A549 (cell line): ENCODE measurements at regions not wholly inside any gene's neighbourhood (a gene's known extent, or its start where the extent isn't known, plus 50 kb on each side); places are given as distances from the start of the nearest gene placed in this dataset.

Experiments
- ATAC-seq, 2 experiments: fragments of 200-7000 bp in 1 of 2; fragments of >200 bp in 1 of 2; cut with Nextera tagmentation in 1 of 2; cut with Tn5 transposase in 1 of 2; 3 replicates each; pipeline versions ENCODE4 v1.8.0 to v1.9.1; 2018 to 2020; ENCODE audit warnings: mild to moderate bottlenecking in 1 of 2, moderate library complexity in 1 of 2
- CTCF ChIA-PET: fragments of 300-600 bp; sonication (Branson Sonifier 250); formaldehyde crosslinking; extraction: SDS; loops from one replicate; lab custom pipeline; 2021; ENCODE audit warnings: antibody characterized with exemption, inconsistent platforms; lab: Yijun Ruan, JAX
- POLR2A ChIA-PET: fragments of 350-600 bp; formaldehyde crosslinking; extraction: SDS; loops from one replicate; lab custom pipeline; 2021; ENCODE audit warnings: antibody characterized with exemption, inconsistent platforms; lab: Yijun Ruan, JAX
- DNase-seq, 2 experiments: peaks; one replicate each; pipeline versions ENCODE4 v3.0.0 to v3.0.0-alpha.2; 2011 to 2016; ENCODE audit warnings: low read depth in 1 of 2, low spot score in 1 of 2
- FAIRE-seq: peaks from 2 replicates; lab custom pipeline; 2011; peaks lifted over from hg19 to GRCh38; lab: Jason Lieb, UNC
- H3K27ac ChIP-seq, 2 experiments: fragments of >200 bp; sonication (Bioruptor Twin); formaldehyde crosslinking; 3 replicates each; pipeline ENCODE4 v1.5.1; 2016 to 2017
- H3K4me1 ChIP-seq: fragments of >200 bp; sonication (Bioruptor Twin); formaldehyde crosslinking; 3 replicates; pipeline ENCODE4 v1.6.1; 2016
- H3K4me2 ChIP-seq: fragments of >200 bp; sonication (Bioruptor Twin); formaldehyde crosslinking; 3 replicates; pipeline ENCODE4 v1.6.1; 2016
- H3K4me3 ChIP-seq: fragments of >200 bp; sonication (Bioruptor Twin); formaldehyde crosslinking; 3 replicates; pipeline ENCODE4 v1.5.1; 2016
- H3K9me3 ChIP-seq: fragments of >200 bp; sonication (Bioruptor Twin); formaldehyde crosslinking; 3 replicates; pipeline ENCODE4 v1.6.1; 2016
- BHLHE40 ChIP-seq: IDR thresholded peaks from 2 replicates; pipeline ENCODE4 v1.6.1; 2012; ENCODE audit warnings: low read depth, low read length, inconsistent platforms
- CEBPB ChIP-seq, 2 experiments: fragments of >200 bp in 1 of 2; sonication (Bioruptor Twin) in 1 of 2; formaldehyde crosslinking in 1 of 2; IDR thresholded peaks; 2 replicates each; pipeline ENCODE4 v1.6.1; 2012 to 2016
- CHD2 ChIP-seq: fragments of 150-350 bp; IDR thresholded peaks from 2 replicates; pipeline ENCODE4 v1.6.1; 2014; ENCODE audit warnings: low read length; ENCODE audit not compliant: partially characterized antibody
- EHF ChIP-seq: fragments of 250-450 bp; sonication (Bioruptor Pico); IDR thresholded peaks from 2 replicates; pipeline ENCODE4 v1.5.0; 2020; ENCODE audit warnings: mild to moderate bottlenecking
- FOSL2 ChIP-seq, 2 experiments: fragments of 450-650 bp in 1 of 2; fragments of >200 bp in 1 of 2; sonication (Bioruptor Twin) in 1 of 2; formaldehyde crosslinking; IDR thresholded peaks; 2 replicates each; pipeline versions ENCODE4 v1.5.0 to v1.6.1; 2016 to 2020; ENCODE audit warnings: mild to moderate bottlenecking in 1 of 2, moderate library complexity in 1 of 2
- FOXS1 ChIP-seq: fragments of 250-450 bp; sonication (Bioruptor Pico); IDR thresholded peaks from 2 replicates; pipeline ENCODE4 v1.5.0; 2020; ENCODE audit warnings: mild to moderate bottlenecking, moderate library complexity
- GATA3 ChIP-seq: IDR thresholded peaks from 2 replicates; pipeline ENCODE4 v1.6.1; 2012; ENCODE audit warnings: borderline replicate concordance
- HDAC2 ChIP-seq: fragments of 200-600 bp; sonication (generic); IDR thresholded peaks from 2 replicates; pipeline ENCODE4 v1.6.1; 2016
- HMGXB4 ChIP-seq: fragments of 250-450 bp; sonication (Bioruptor Pico); IDR thresholded peaks from 2 replicates; pipeline ENCODE4 v1.5.0; 2021; ENCODE audit warnings: mild to moderate bottlenecking, moderate library complexity, borderline replicate concordance
- HOXA7 ChIP-seq: fragments of 250-450 bp; sonication (Bioruptor Pico); IDR thresholded peaks from 2 replicates; pipeline ENCODE4 v1.5.0; 2020; ENCODE audit warnings: mild to moderate bottlenecking, moderate library complexity
- JUN ChIP-seq, 2 experiments: fragments of >200 bp; sonication (Bioruptor Twin); formaldehyde crosslinking; IDR thresholded peaks; 2 replicates in 1 of 2; 3 replicates in 1 of 2; pipeline ENCODE4 v1.6.1; 2016 to 2017
- JUNB ChIP-seq: fragments of >200 bp; sonication (Bioruptor Twin); formaldehyde crosslinking; IDR thresholded peaks from 2 replicates; pipeline ENCODE4 v1.6.1; 2016
- KDM1A ChIP-seq: fragments of 200-600 bp; sonication (generic); IDR thresholded peaks from 2 replicates; pipeline ENCODE4 v1.6.1; 2016; ENCODE audit warnings: low read depth, mild to moderate bottlenecking
- MAZ ChIP-seq: fragments of 150-350 bp; IDR thresholded peaks from 2 replicates; pipeline ENCODE4 v1.6.1; 2014; ENCODE audit warnings: antibody characterized with exemption, low read depth, low read length, borderline replicate concordance
- PHF8 ChIP-seq: fragments of 200-600 bp; sonication (generic); IDR thresholded peaks from 2 replicates; pipeline ENCODE4 v1.6.1; 2016; ENCODE audit warnings: low read depth, mild to moderate bottlenecking, antibody characterized with exemption, moderate library complexity, borderline replicate concordance
- POLR2A ChIP-seq: IDR thresholded peaks from 2 replicates; pipeline ENCODE4 v1.6.1; 2012; ENCODE audit warnings: mild to moderate bottlenecking, low read length
- POLR2AphosphoS2 ChIP-seq: conservative IDR thresholded peaks from 2 replicates; pipeline ENCODE4 v1.6.1; 2012; ENCODE audit warnings: low read length, improper control_type of control experiment, inconsistent platforms
- TP53 ChIP-seq: fragments of 250-450 bp; sonication (Bioruptor Pico); IDR thresholded peaks from 2 replicates; pipeline ENCODE4 v1.5.0; 2021; ENCODE audit warnings: mild to moderate bottlenecking, moderate library complexity
- ZNF302 ChIP-seq: fragments of 250-450 bp; sonication (Bioruptor Pico); IDR thresholded peaks from 2 replicates; pipeline ENCODE4 v1.9.0; 2021; ENCODE audit warnings: inconsistent platforms, mild to moderate bottlenecking, moderate library complexity
- ZSCAN20 ChIP-seq: fragments of 250-450 bp; sonication (Bioruptor Pico); IDR thresholded peaks from 2 replicates; pipeline ENCODE4 v1.8.0; 2022; ENCODE audit warnings: mild to moderate bottlenecking, moderate library complexity
- WGBS: methylation state at CpG from one replicate; pipeline ENCODE4 v1.1.6; 2017; ENCODE audit errors: missing lambda C conversion rate; 5-methylcytosine and 5-hydroxymethylcytosine counted together
- TF ChIP-seq, protein P1 (sequence below): IDR thresholded peaks from 2 replicates; pipeline ENCODE4 v1.6.1; 2012; ENCODE audit warnings: low read depth, borderline replicate concordance
- TF ChIP-seq, protein P2 (sequence below): fragments of 250-450 bp; sonication (Bioruptor Pico); IDR thresholded peaks from 2 replicates; pipeline ENCODE4 v1.5.0; 2020; ENCODE audit warnings: low read depth, mild to moderate bottlenecking, moderate library complexity
- TF ChIP-seq, protein P3 (sequence below): fragments of >200 bp; sonication (Bioruptor Twin); formaldehyde crosslinking; IDR thresholded peaks from 3 replicates; pipeline ENCODE4 v1.5.1; 2016
- TF ChIP-seq, protein P4 (sequence below): fragments of 200-600 bp; sonication (generic); IDR thresholded peaks from 2 replicates; pipeline ENCODE4 v1.6.1; 2016; ENCODE audit warnings: antibody characterized with exemption, mild to moderate bottlenecking, moderate library complexity
- TF ChIP-seq, protein P5 (sequence below): fragments of >200 bp; sonication (Bioruptor Twin); formaldehyde crosslinking; IDR thresholded peaks from 2 replicates; pipeline ENCODE4 v1.6.1; 2016

- 3% methylated on average over 1 of the region's 1 CpG for WGBS
- Histone ChIP-seq H3K4me1 (no peaks in the 10 kb centered on the region), H3K27ac (no peak overlapping the region), H3K4me3 (no peak overlapping the region), H3K9me3 (no peaks in the 10 kb centered on the region), H3K4me2 (no peak overlapping the region)
- POLR2A ChIA-PET: no interaction called here
- FAIRE-seq: no peak
- DNase-seq: no peak
- TF ChIP-seq KDM1A: no peak
- TF ChIP-seq FOSL2 (IDR thresholded peaks at IDR 0.05): no peak
- TF ChIP-seq FOSL2 (CRISPR knock-in tag; IDR thresholded peaks at IDR 0.05): peak; percentile 39; the same call in 1 of the 2 replicates
- no peak for ATAC-seq
- CTCF ChIA-PET: no interaction called here
Measured at GRCh38 chr5:29896646-29897045, 1296.8 kb upstream of the CDH6 start.

GRCh38 chr5:29894668-29895067, 1298.8 kb upstream of the CDH6 start:
- ATAC-seq: no peak
- Histone ChIP-seq H3K27ac (no peak overlapping the region), H3K4me3 (no peak overlapping the region), H3K9me3 (no peaks in the 10 kb centered on the region), H3K4me1 (no peaks in the 10 kb centered on the region), H3K4me2 (no peak overlapping the region)
- ChIA-PET POLR2A (no interaction called here), CTCF (interaction anchor here (0.6 to 0.7 kb wide), 2 partner anchors 11 to 45 kb away, joined by 3 read pairs; no protein-coding TSS in a partner anchor)
- no peak for DNase-seq
- no peak for TF ChIP-seq TP53 (CRISPR knock-in tag)
- TF ChIP-seq, protein P1, sequence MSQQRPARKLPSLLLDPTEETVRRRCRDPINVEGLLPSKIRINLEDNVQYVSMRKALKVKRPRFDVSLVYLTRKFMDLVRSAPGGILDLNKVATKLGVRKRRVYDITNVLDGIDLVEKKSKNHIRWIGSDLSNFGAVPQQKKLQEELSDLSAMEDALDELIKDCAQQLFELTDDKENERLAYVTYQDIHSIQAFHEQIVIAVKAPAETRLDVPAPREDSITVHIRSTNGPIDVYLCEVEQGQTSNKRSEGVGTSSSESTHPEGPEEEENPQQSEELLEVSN: no peak
- TF ChIP-seq POLR2AphosphoS2: no peak
- no peak for TF ChIP-seq GATA3
- no peak for TF ChIP-seq MAZ
- no peak for TF ChIP-seq KDM1A
- TF ChIP-seq EHF (CRISPR knock-in tag): no peak
- TF ChIP-seq JUNB: no peak
- TF ChIP-seq CEBPB (IDR thresholded peaks at IDR 0.05): no peak
- TF ChIP-seq, protein P2, sequence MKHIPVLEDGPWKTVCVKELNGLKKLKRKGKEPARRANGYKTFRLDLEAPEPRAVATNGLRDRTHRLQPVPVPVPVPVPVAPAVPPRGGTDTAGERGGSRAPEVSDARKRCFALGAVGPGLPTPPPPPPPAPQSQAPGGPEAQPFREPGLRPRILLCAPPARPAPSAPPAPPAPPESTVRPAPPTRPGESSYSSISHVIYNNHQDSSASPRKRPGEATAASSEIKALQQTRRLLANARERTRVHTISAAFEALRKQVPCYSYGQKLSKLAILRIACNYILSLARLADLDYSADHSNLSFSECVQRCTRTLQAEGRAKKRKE (CRISPR knock-in tag): no peak
- no peak for TF ChIP-seq FOXS1 (CRISPR knock-in tag)
- no peak for TF ChIP-seq JUN (IDR thresholded peaks at IDR 0.05)
- no peak for TF ChIP-seq HOXA7 (CRISPR knock-in tag)
- no peak for TF ChIP-seq ZSCAN20 (CRISPR knock-in tag)
- TF ChIP-seq BHLHE40: no peak
- TF ChIP-seq CHD2: no peak
- no peak for TF ChIP-seq HDAC2
- TF ChIP-seq, protein P3, sequence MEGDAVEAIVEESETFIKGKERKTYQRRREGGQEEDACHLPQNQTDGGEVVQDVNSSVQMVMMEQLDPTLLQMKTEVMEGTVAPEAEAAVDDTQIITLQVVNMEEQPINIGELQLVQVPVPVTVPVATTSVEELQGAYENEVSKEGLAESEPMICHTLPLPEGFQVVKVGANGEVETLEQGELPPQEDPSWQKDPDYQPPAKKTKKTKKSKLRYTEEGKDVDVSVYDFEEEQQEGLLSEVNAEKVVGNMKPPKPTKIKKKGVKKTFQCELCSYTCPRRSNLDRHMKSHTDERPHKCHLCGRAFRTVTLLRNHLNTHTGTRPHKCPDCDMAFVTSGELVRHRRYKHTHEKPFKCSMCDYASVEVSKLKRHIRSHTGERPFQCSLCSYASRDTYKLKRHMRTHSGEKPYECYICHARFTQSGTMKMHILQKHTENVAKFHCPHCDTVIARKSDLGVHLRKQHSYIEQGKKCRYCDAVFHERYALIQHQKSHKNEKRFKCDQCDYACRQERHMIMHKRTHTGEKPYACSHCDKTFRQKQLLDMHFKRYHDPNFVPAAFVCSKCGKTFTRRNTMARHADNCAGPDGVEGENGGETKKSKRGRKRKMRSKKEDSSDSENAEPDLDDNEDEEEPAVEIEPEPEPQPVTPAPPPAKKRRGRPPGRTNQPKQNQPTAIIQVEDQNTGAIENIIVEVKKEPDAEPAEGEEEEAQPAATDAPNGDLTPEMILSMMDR: no peak
- WGBS: 15% methylated on average over 2 of the region's 2 CpGs
- FAIRE-seq: no peak

DNA sequence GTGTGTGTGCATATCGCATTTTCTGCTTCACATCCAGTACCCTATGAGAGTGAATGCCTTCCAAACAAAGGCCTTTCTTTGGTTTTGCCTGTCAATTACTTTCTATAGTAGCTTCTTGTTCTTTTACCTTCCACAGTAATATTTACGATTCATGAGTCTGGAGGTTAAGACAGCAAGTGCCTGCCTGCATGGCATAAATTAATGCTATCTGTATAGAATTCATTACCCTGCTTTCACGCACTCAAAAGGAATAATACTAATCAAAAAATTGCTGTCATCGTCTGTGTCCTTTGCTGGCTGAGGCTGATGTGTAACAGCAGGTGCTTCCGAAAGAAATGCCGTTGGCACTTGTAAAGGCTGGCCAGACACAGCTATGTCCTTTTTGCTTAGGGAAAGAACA, 1304.4 kb upstream of the CDH6 start:
- POLR2A ChIA-PET: no interaction called here
- TF ChIP-seq POLR2A (no peak), CHD2 (no peak), PHF8 (no peak), MAZ (no peak), ZNF302 (CRISPR knock-in tag) (no peak), POLR2AphosphoS2 (no peak), HMGXB4 (CRISPR knock-in tag) (no peak)
- TF ChIP-seq, protein P4, sequence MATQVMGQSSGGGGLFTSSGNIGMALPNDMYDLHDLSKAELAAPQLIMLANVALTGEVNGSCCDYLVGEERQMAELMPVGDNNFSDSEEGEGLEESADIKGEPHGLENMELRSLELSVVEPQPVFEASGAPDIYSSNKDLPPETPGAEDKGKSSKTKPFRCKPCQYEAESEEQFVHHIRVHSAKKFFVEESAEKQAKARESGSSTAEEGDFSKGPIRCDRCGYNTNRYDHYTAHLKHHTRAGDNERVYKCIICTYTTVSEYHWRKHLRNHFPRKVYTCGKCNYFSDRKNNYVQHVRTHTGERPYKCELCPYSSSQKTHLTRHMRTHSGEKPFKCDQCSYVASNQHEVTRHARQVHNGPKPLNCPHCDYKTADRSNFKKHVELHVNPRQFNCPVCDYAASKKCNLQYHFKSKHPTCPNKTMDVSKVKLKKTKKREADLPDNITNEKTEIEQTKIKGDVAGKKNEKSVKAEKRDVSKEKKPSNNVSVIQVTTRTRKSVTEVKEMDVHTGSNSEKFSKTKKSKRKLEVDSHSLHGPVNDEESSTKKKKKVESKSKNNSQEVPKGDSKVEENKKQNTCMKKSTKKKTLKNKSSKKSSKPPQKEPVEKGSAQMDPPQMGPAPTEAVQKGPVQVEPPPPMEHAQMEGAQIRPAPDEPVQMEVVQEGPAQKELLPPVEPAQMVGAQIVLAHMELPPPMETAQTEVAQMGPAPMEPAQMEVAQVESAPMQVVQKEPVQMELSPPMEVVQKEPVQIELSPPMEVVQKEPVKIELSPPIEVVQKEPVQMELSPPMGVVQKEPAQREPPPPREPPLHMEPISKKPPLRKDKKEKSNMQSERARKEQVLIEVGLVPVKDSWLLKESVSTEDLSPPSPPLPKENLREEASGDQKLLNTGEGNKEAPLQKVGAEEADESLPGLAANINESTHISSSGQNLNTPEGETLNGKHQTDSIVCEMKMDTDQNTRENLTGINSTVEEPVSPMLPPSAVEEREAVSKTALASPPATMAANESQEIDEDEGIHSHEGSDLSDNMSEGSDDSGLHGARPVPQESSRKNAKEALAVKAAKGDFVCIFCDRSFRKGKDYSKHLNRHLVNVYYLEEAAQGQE: no peak
- TF ChIP-seq, protein P5, sequence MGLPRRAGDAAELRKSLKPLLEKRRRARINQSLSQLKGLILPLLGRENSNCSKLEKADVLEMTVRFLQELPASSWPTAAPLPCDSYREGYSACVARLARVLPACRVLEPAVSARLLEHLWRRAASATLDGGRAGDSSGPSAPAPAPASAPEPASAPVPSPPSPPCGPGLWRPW: no peak
- FAIRE-seq (no peak), ATAC-seq (no peak), DNase-seq (no peak)
- no peak overlapping the region for H3K4me2 ChIP-seq
- H3K4me3 ChIP-seq: no peak overlapping the region
- H3K4me1 ChIP-seq: no peaks in the 10 kb centered on the region
- no peaks in the 10 kb centered on the region for H3K9me3 ChIP-seq
- CTCF ChIA-PET: no interaction called here
- no peak overlapping the region for H3K27ac ChIP-seq
- WGBS: 73% methylated on average over 6 of the region's 6 CpGs
